ENCODE measurements at regions not wholly inside any gene's neighbourhood (a gene's known extent, or its start where the extent isn't known, plus 50 kb on each side); places are given as distances from the start of the nearest gene placed in this dataset.
"Not testable (repeated sequence)": the region's sequence is repeated elsewhere in the genome, so short reads cannot be mapped to it uniquely, and the experiment has no call there.

DNA sequence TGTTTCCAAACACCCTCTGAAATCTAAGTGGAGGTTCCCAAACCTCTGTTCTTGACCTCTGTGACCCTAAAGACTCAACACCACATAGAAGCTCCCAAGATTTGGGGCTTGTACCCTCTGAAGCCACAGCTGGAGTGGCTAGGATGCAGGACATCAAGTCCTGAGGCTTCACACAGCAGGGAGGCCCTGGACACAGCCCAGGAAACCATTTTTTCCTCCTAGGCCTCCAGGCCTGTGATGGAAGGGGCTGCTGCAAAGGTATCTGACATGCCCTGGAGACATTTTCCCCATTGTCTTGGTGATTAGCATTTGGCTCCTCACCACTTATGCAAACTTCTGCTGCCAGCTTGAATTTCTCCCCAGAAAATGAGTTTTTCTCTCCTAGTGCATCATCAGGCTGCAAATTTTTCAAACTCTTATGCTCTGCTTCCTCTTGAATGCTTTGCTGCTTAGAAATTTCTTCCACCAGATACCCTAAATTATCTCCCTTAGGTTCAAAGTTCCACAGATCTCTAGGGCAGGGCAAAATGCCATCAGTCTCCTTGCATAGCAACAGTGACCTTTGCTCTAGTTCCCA lies 200.5 kb upstream of the ARL4C start:
- not testable (repeated sequence) for TF ChIP-seq POLR2AphosphoS5, POLR2A (IDR thresholded peaks at IDR 0.05)
- TF ChIP-seq, protein P1, sequence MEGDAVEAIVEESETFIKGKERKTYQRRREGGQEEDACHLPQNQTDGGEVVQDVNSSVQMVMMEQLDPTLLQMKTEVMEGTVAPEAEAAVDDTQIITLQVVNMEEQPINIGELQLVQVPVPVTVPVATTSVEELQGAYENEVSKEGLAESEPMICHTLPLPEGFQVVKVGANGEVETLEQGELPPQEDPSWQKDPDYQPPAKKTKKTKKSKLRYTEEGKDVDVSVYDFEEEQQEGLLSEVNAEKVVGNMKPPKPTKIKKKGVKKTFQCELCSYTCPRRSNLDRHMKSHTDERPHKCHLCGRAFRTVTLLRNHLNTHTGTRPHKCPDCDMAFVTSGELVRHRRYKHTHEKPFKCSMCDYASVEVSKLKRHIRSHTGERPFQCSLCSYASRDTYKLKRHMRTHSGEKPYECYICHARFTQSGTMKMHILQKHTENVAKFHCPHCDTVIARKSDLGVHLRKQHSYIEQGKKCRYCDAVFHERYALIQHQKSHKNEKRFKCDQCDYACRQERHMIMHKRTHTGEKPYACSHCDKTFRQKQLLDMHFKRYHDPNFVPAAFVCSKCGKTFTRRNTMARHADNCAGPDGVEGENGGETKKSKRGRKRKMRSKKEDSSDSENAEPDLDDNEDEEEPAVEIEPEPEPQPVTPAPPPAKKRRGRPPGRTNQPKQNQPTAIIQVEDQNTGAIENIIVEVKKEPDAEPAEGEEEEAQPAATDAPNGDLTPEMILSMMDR (IDR thresholded peaks at IDR 0.05): not testable (repeated sequence)
